Neural cell (in vitro differentiated cells): ENCODE measurements at regions not wholly inside any gene's neighbourhood (a gene's known extent, or its start where the extent isn't known, plus 50 kb on each side); places are given as distances from the start of the nearest gene placed in this dataset.

Experiments
- H2AFZ ChIP-seq: fragments of 200-600, 300-800 bp; sonication (generic), shearing (Covaris generic); 2 replicates; pipeline ENCODE4 v1.6.0; 2014; ENCODE audit warnings: low read depth, mild to moderate bottlenecking, antibody characterized with exemption, low read length, moderate library complexity
- H3F3A ChIP-seq: fragments of 200-600 bp; shearing (Covaris generic); 2 replicates; pipeline ENCODE4 v1.6.1; 2016; ENCODE audit warnings: mild to moderate bottlenecking, moderate library complexity, mixed read lengths, antibody characterized with exemption, low read length; ENCODE audit not compliant: insufficient read depth, poor library complexity, severe bottlenecking
- H3K27ac ChIP-seq: fragments of 200-600, 300-800 bp; sonication (generic), shearing (Covaris generic); 2 replicates; pipeline ENCODE4 v1.5.1; 2014; ENCODE audit warnings: mild to moderate bottlenecking, low read length, moderate library complexity
- H3K27me3 ChIP-seq: fragments of 300-800, 200-600 bp; sonication (generic), shearing (Covaris generic); 2 replicates; pipeline ENCODE4 v1.6.0; 2014; ENCODE audit warnings: mild to moderate bottlenecking, low read depth, low read length, moderate library complexity; ENCODE audit not compliant: insufficient read depth
- H3K36me3 ChIP-seq: fragments of 300-800, 200-600 bp; sonication (generic), shearing (Covaris generic); 2 replicates; pipeline ENCODE4 v1.5.1; 2014; ENCODE audit warnings: mild to moderate bottlenecking, antibody characterized with exemption, low read length, moderate library complexity; ENCODE audit not compliant: insufficient read depth
- H3K4me2 ChIP-seq: fragments of 300-800, 200-600 bp; sonication (generic), shearing (Covaris generic); 2 replicates; pipeline ENCODE4 v1.6.0; 2014; ENCODE audit warnings: mild to moderate bottlenecking, low read length
- H3K4me3 ChIP-seq: fragments of 300-800, 200-600 bp; sonication (generic), shearing (Covaris generic); 2 replicates; pipeline ENCODE4 v1.5.1; 2014; ENCODE audit warnings: mild to moderate bottlenecking, low read length, moderate library complexity
- H3K79me2 ChIP-seq: fragments of 200-600 bp; shearing (Covaris generic); replicated peaks from 2 replicates; pipeline ENCODE4 v1.6.0; 2014; ENCODE audit warnings: mild to moderate bottlenecking, low read length, moderate library complexity; ENCODE audit not compliant: insufficient read depth
- H3K9ac ChIP-seq: fragments of 300-800, 200-600 bp; sonication (generic), shearing (Covaris generic); 2 replicates; pipeline ENCODE4 v1.6.1; 2016; ENCODE audit warnings: mild to moderate bottlenecking, low read length, mixed read lengths
- H3K9me2 ChIP-seq: fragments of 200-600 bp; shearing (Covaris generic); 2 replicates; pipeline ENCODE4 v1.6.1; 2016; ENCODE audit warnings: mild to moderate bottlenecking, low read length, mixed read lengths; ENCODE audit not compliant: insufficient read depth
- H3K9me3 ChIP-seq: fragments of 200-600, 300-800 bp; sonication (generic), shearing (Covaris generic); 2 replicates; pipeline ENCODE4 v1.6.1; 2016; ENCODE audit warnings: mild to moderate bottlenecking, mixed run types, low read length, moderate library complexity, mixed read lengths
- H4K20me1 ChIP-seq: fragments of 200-600 bp; shearing (Covaris generic); 2 replicates; pipeline ENCODE4 v1.6.1; 2016; ENCODE audit warnings: mild to moderate bottlenecking, mixed run types; ENCODE audit not compliant: insufficient read depth
- EP300 ChIP-seq: fragments of 450-650 bp; conservative IDR thresholded peaks from 2 replicates; pipeline ENCODE4 v1.6.1; 2014; ENCODE audit warnings: antibody characterized with exemption, mild to moderate bottlenecking, moderate library complexity; ENCODE audit not compliant: poor library complexity, severe bottlenecking
- EZH2 ChIP-seq: fragments of 200-600, 300-800 bp; shearing (Covaris generic), sonication (generic); IDR thresholded peaks from 2 replicates; pipeline ENCODE4 v1.6.1; 2014; ENCODE audit warnings: antibody characterized with exemption, low read length, borderline replicate concordance, mild to moderate bottlenecking; ENCODE audit not compliant: insufficient read depth, poor library complexity, severe bottlenecking
- MXI1 ChIP-seq: fragments of 450-650 bp; conservative IDR thresholded peaks from 2 replicates; pipeline ENCODE4 v1.6.1; 2014; ENCODE audit warnings: antibody characterized with exemption, mild to moderate bottlenecking; ENCODE audit not compliant: poor library complexity, severe bottlenecking
- POLR2AphosphoS5 ChIP-seq: IDR thresholded peaks from 2 replicates; pipeline ENCODE4 v1.6.1; 2012
- RAD21 ChIP-seq: fragments of 450-650 bp; conservative IDR thresholded peaks from 2 replicates; pipeline ENCODE4 v1.6.1; 2014; ENCODE audit warnings: antibody characterized with exemption, mild to moderate bottlenecking, moderate library complexity
- REST ChIP-seq: IDR thresholded peaks from 2 replicates; pipeline ENCODE4 v1.6.1; 2012; ENCODE audit warnings: borderline replicate concordance
- SMC3 ChIP-seq: fragments of 450-650 bp; conservative IDR thresholded peaks from 2 replicates; pipeline ENCODE4 v1.6.1; 2014; ENCODE audit warnings: antibody characterized with exemption, mild to moderate bottlenecking, moderate library complexity; ENCODE audit not compliant: poor library complexity
- TAF1 ChIP-seq: IDR thresholded peaks from 2 replicates; pipeline ENCODE4 v1.6.1; 2012; ENCODE audit warnings: low read depth
- TF ChIP-seq, protein P1 (sequence below): fragments of 450-650 bp; IDR thresholded peaks from 2 replicates; pipeline ENCODE4 v1.5.1; 2014; ENCODE audit warnings: antibody characterized with exemption, mild to moderate bottlenecking, moderate library complexity; ENCODE audit not compliant: poor library complexity, severe bottlenecking

- no peaks in the 10 kb centered on the region for H4K20me1 ChIP-seq
- TF ChIP-seq SMC3, result no peak
- no peak for TF ChIP-seq RAD21
- no peak for TF ChIP-seq REST
- no peak for TF ChIP-seq EP300
- TF ChIP-seq, protein P1, sequence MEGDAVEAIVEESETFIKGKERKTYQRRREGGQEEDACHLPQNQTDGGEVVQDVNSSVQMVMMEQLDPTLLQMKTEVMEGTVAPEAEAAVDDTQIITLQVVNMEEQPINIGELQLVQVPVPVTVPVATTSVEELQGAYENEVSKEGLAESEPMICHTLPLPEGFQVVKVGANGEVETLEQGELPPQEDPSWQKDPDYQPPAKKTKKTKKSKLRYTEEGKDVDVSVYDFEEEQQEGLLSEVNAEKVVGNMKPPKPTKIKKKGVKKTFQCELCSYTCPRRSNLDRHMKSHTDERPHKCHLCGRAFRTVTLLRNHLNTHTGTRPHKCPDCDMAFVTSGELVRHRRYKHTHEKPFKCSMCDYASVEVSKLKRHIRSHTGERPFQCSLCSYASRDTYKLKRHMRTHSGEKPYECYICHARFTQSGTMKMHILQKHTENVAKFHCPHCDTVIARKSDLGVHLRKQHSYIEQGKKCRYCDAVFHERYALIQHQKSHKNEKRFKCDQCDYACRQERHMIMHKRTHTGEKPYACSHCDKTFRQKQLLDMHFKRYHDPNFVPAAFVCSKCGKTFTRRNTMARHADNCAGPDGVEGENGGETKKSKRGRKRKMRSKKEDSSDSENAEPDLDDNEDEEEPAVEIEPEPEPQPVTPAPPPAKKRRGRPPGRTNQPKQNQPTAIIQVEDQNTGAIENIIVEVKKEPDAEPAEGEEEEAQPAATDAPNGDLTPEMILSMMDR, result no peak
- no peak for TF ChIP-seq MXI1
- no peak overlapping the region for H3K4me3 ChIP-seq
- no peaks in the 10 kb centered on the region for H3K27me3 ChIP-seq
- H3K27ac ChIP-seq, result no peak overlapping the region
- H3K36me3 ChIP-seq, result no peaks in the 10 kb centered on the region
- H3K9me3 ChIP-seq, result no peaks in the 10 kb centered on the region
- H2AFZ ChIP-seq, result no peak overlapping the region
- H3F3A ChIP-seq, result no peaks in the 10 kb centered on the region
- no peaks in the 10 kb centered on the region for H3K79me2 ChIP-seq
- no peaks in the 10 kb centered on the region for H3K9me2 ChIP-seq
- no peak overlapping the region for H3K4me2 ChIP-seq
- H3K9ac ChIP-seq, result no peak overlapping the region
Measured at GRCh38 chr12:85509081-85509856, 229.2 kb downstream of the ALX1 start.

GRCh38 chr12:85509857-85510256 lies 229.8 kb downstream of the ALX1 start:
- Histone ChIP-seq H3K27ac (no peak overlapping the region), H2AFZ (no peak overlapping the region), H3F3A (no peaks in the 10 kb centered on the region), H3K36me3 (no peaks in the 10 kb centered on the region), H3K27me3 (no peaks in the 10 kb centered on the region), H3K9me2 (no peaks in the 10 kb centered on the region), H3K4me3 (no peak overlapping the region), H3K9me3 (no peaks in the 10 kb centered on the region), H3K79me2 (no peaks in the 10 kb centered on the region), H3K4me2 (no peak overlapping the region), H3K9ac (no peak overlapping the region), H4K20me1 (no peaks in the 10 kb centered on the region)
- no peak for TF ChIP-seq MXI1

- no peak overlapping the region for H3K9ac ChIP-seq
- no peaks in the 10 kb centered on the region for H3K27me3 ChIP-seq
- H3K79me2 ChIP-seq, result no peaks in the 10 kb centered on the region
- no peaks in the 10 kb centered on the region for H3K9me3 ChIP-seq
- H2AFZ ChIP-seq, result no peak overlapping the region
- no peak overlapping the region for H3K4me2 ChIP-seq
- H3K4me3 ChIP-seq, result no peak overlapping the region
- H3F3A ChIP-seq, result no peaks in the 10 kb centered on the region
- no peak overlapping the region for H3K27ac ChIP-seq
- H3K36me3 ChIP-seq, result no peaks in the 10 kb centered on the region
- H4K20me1 ChIP-seq, result no peaks in the 10 kb centered on the region
- TF ChIP-seq POLR2AphosphoS5 (no peak), REST (no peak), EZH2 (no peak), SMC3 (no peak), EP300 (no peak), RAD21 (no peak), TAF1 (no peak), MXI1 (no peak)
- TF ChIP-seq, protein P1, result no peak
- H3K9me2 ChIP-seq, result no peaks in the 10 kb centered on the region
Measured at GRCh38 chr12:85516039-85516438, 236.0 kb downstream of the ALX1 start.
